Bronchial epithelial cell (primary cell): ENCODE measurements at regions not wholly inside any gene's neighbourhood (a gene's known extent, or its start where the extent isn't known, plus 50 kb on each side); places are given as distances from the start of the nearest gene placed in this dataset.
"Not testable (repeated sequence)": the region's sequence is repeated elsewhere in the genome, so short reads cannot be mapped to it uniquely, and the experiment has no call there.

Experiments
- DNase-seq: peaks from one replicate; pipeline ENCODE4 v3.0.0-alpha.2; 2010; ENCODE audit warnings: low read depth
- FAIRE-seq: peaks from 2 replicates; lab custom pipeline; 2011; peaks lifted over from hg19 to GRCh38; lab: Jason Lieb, UNC
- H3K27me3 ChIP-seq: 2 replicates; pipeline ENCODE4 v1.5.1; 2011; ENCODE audit warnings: low read length; ENCODE audit not compliant: control insufficient read depth, insufficient read depth
- H3K36me3 ChIP-seq: 2 replicates; pipeline ENCODE4 v1.5.1; 2011; ENCODE audit warnings: low read length; ENCODE audit not compliant: control insufficient read depth, insufficient read depth
- H3K4me3 ChIP-seq: 2 replicates; pipeline ENCODE4 v1.5.1; 2011; ENCODE audit warnings: mild to moderate bottlenecking, low read depth, low read length, control low read depth
- CTCF ChIP-seq: IDR thresholded peaks from 2 replicates; pipeline ENCODE4 v1.5.1; 2011; ENCODE audit warnings: mild to moderate bottlenecking, moderate library complexity, low read length, control low read depth, inconsistent platforms; ENCODE audit not compliant: insufficient read depth, severe bottlenecking

DNA sequence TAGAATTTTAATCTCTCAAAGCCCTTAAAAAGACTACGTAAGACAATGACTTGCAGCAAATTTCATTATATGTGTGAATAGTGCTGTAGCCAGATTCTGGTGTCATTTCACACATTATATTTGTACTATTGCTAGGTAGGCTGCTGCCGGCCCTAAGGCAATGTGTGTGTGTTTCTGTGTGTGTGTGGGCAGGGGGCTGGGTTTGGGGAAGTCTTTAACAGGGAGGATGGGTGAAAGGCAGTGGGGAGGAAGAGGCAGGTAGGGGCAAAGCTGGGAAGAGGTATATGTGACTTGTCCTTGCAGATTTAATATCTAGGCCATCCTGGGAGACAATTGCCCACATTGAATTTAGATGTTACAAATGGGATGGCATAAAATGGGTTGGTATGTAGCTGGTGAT lies 130.8 kb downstream of the MACIR start:
- Histone ChIP-seq H3K36me3 (no peaks in the 10 kb centered on the region), H3K27me3 (no peaks in the 10 kb centered on the region), H3K4me3 (no peak overlapping the region)
- no peak for TF ChIP-seq CTCF
- no peak for DNase-seq
- FAIRE-seq: no peak

DNA sequence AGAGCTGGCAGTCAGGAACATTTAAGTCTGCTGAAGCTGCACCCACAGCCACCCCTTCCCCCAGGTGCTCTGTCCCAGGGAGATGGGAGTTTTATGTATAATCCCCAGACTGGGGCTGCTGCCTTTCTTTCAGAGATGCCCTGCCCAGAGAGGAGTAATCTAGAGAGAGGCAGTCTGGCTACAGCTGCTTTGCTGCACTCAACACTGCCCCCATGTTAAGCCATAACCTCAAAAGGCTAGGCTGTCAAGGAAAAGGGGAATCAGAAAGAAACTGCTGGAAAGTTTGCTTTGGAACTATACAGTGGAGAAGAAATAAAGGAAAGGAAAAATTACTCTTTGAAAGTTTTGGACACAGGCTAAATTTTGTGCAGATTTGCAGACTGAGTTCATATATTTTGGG lies 127.2 kb downstream of the MACIR start:
- Histone ChIP-seq H3K27me3 (no peaks in the 10 kb centered on the region), H3K4me3 (no peak overlapping the region), H3K36me3 (no peaks in the 10 kb centered on the region)
- no peak for FAIRE-seq
- TF ChIP-seq CTCF: no peak
- DNase-seq: no peak

DNA sequence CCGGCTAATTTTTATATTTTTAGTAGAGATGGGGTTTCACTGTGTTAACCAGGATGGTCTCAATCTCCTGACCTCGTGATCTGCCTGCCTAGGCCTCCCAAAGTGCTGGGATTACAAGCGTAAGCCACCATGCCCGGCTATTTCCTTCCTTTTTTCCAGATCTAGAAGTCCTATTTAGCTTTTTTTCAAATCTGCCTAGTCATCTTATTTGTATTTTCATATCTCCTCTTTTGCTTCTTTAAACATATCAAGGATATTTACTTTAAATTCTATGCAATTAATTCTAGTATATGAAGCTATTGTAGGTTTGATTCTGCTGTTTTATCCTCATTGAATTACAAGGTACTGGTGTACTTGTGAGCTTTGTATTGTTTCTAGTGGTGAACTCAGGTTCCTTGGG lies 119.1 kb downstream of the MACIR start:
- not testable (repeated sequence) for DNase-seq, H3K36me3 ChIP-seq, H3K27me3 ChIP-seq, FAIRE-seq, H3K4me3 ChIP-seq

DNA sequence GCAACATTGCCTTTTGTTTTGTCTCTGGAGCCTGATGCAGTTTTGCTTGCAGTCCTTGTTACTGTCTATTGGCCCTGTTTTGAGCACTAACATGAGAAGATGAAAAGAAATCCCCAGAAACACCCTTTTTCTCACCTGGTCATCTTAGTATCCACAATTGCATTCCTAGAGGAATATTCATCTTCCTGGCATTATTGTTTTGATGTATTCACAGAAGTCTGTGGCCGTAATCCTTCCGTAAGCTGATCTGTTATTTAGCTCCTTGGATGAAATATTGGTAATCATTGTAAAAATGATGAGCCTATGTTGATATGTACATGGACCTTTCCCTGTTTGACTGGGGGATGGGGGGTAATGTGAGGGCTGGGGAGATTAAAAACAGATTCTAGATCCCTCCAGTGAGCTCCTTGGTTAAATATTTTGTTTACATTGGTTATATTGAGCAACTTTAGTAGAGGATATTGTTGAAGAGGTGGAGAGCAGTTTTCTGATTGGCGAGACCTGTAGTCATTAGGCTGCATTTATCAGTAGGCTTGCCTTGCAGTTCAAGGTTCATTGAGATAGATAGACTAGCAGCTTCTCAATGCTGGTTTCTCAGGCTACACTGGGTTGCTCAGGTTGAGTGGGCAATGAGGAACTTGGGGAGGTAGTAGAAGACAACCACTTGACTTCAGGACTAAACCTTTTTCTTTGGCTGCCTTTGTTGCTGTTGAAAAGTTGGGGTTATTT lies 117.5 kb downstream of the MACIR start:
- DNase-seq: peak; percentile 43
- Histone ChIP-seq H3K27me3 (no peaks in the 10 kb centered on the region), H3K4me3 (no peak overlapping the region), H3K36me3 (no peaks in the 10 kb centered on the region)
- TF ChIP-seq CTCF: no peak
- FAIRE-seq: no peak

- peak; percentile 5 for DNase-seq
- H3K27me3 ChIP-seq: no peaks in the 10 kb centered on the region
- no peak for FAIRE-seq
- no peak overlapping the region for H3K4me3 ChIP-seq
- peak; percentile 21 for TF ChIP-seq CTCF
- H3K36me3 ChIP-seq: no peaks in the 10 kb centered on the region
Observed at GRCh38 chr5:103375350-103375749, 116.8 kb downstream of the MACIR start.

DNA sequence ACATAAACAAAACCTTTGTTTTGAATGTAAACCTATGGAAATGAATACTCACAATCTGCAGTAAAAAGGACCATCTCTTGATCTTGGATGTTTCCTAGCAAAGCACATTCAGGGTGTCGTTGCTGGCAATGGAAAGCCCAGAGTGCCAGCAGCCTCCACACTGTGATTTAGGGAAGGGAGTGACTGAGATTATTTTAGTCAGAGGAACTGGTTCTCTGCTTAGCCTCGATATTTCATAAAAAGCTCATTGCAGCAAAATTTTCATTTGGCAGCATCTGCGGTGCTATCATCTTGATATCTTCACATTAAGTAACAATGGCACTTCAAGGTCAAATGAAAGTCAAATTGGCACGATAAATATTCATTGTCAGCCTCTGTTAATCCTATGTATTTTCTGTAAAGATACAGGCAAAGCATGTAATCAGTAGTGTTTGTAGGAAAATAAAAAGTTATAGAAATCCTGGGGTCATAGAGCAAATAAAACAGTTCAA lies 116.0 kb downstream of the MACIR start:
- DNase-seq (no peak), FAIRE-seq (no peak)
- no peaks in the 10 kb centered on the region for H3K27me3 ChIP-seq
- no peak overlapping the region for H3K4me3 ChIP-seq
- no peaks in the 10 kb centered on the region for H3K36me3 ChIP-seq
- no peak for TF ChIP-seq CTCF
